Amniotic epithelial cell (primary cell): ENCODE measurements at regions not wholly inside any gene's neighbourhood (a gene's known extent, or its start where the extent isn't known, plus 50 kb on each side); places are given as distances from the start of the nearest gene placed in this dataset.

Experiments used
- DNase-seq: peaks from one replicate; pipeline ENCODE4 v3.0.0-alpha.2; 2010; ENCODE audit warnings: low read depth

- no peak for DNase-seq
Measured at GRCh38 chr5:173742432-173742816, 126.0 kb upstream of the BOD1 start.

GRCh38 chr5:173743641-173744343 lies 127.3 kb upstream of the BOD1 start:
- DNase-seq, result no peak

- no peak for DNase-seq
Measured at GRCh38 chr5:173744551-173744950, 128.1 kb upstream of the BOD1 start.

- no peak for DNase-seq
Measured at GRCh38 chr5:173745123-173745522, 128.7 kb upstream of the BOD1 start.

GRCh38 chr5:173745557-173745956 lies 129.1 kb upstream of the BOD1 start:
- no peak for DNase-seq

GRCh38 chr5:173746047-173746646 lies 129.7 kb upstream of the BOD1 start:
- no peak for DNase-seq

GRCh38 chr5:173747876-173748275 lies 131.4 kb upstream of the BOD1 start:
- no peak for DNase-seq

- no peak for DNase-seq
Measured at GRCh38 chr5:173750538-173751265, 134.3 kb upstream of the BOD1 start.

- DNase-seq, result no peak
Measured at GRCh38 chr5:173751266-173751600, 134.8 kb upstream of the BOD1 start.

- no peak for DNase-seq
Measured at GRCh38 chr5:173752653-173753052, 135.5 kb upstream of the CPEB4 start.

GRCh38 chr5:173753307-173754168 lies 134.6 kb upstream of the CPEB4 start:
- DNase-seq, result peak; percentile 61

GRCh38 chr5:173755319-173755718 lies 132.8 kb upstream of the CPEB4 start:
- DNase-seq, result no peak

- DNase-seq, result no peak
Measured at GRCh38 chr5:173757403-173758209, 130.5 kb upstream of the CPEB4 start.

GRCh38 chr5:173758676-173759075 lies 129.5 kb upstream of the CPEB4 start:
- no peak for DNase-seq

- DNase-seq, result no peak
Measured at GRCh38 chr5:173759691-173760090, 128.5 kb upstream of the CPEB4 start.

GRCh38 chr5:173760461-173761177 lies 127.5 kb upstream of the CPEB4 start:
- no peak for DNase-seq

GRCh38 chr5:173761178-173761513 lies 127.0 kb upstream of the CPEB4 start:
- DNase-seq, result no peak

- no peak for DNase-seq
Measured at GRCh38 chr5:173762045-173762444, 126.1 kb upstream of the CPEB4 start.

GRCh38 chr5:173762930-173763329 lies 125.2 kb upstream of the CPEB4 start:
- no peak for DNase-seq

- no peak for DNase-seq
Measured at GRCh38 chr5:173763410-173763809, 124.7 kb upstream of the CPEB4 start.
